HG03469 (cell line): ENCODE measurements at regions not wholly inside any gene's neighbourhood (a gene's known extent, or its start where the extent isn't known, plus 50 kb on each side); places are given as distances from the start of the nearest gene placed in this dataset.
"Not testable (repeated sequence)": the region's sequence is repeated elsewhere in the genome, so short reads cannot be mapped to it uniquely, and the experiment has no call there.

Source experiments
- ATAC-seq: cut with Tn5 transposase; IDR thresholded peaks from one replicate; pipeline ENCODE4 v1.9.1; 2021; ENCODE audit warnings: mild to moderate bottlenecking, moderate library complexity, moderate number of reproducible peaks; ENCODE audit not compliant: unreplicated experiment

DNA sequence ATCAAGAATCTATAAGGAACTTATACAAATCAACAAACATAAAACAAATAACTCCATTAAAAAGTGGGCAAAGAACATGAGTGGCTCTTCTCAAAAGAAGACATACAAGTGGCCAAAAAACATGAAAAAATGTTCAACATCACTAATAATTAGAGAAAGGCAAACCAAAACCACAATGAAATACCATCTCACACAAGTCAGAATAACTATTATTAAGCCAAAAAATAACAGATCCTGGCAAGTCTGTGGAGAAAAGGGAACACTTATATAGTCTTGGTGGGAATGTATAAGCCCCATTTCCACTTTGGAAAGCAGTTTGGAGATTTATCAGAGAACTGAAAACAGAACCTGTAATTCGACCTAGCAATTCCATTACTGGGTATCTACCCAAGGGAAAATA lies 921.0 kb downstream of the KCNA4 start:
- no peak for ATAC-seq

DNA sequence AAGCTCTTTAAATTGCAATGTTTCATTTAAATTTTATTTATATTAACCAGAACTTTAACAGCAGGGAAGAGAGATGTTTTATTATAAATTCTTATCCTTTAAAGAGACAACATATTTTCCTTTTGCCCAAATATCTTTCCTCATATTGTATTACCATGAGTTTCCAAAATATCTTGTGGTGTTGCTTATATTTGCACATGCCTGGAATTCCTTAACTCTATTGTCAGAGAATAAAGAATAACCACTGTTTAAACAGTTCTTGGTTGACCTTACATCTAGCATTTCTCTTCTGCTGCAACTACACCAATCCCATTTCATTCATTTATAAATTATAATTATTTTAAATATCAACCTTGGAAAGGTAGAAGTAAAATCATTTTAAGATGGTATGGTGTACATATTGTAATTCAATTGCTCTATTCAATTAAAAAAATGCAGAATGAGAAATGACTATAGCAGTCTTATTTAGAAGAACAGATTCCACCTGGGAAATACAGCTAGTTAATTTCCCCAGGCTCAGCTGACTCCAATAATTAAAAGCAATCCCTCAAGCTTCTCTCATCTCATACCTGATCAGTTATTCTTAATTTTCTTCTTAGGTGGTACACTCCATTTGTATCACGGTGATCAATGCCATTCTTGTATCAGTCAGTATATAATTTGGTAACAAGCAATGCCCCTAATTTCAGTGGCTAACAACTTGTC lies 923.3 kb downstream of the KCNA4 start:
- ATAC-seq = no peak

- no peak for ATAC-seq
These were observed 929.5 kb downstream of the KCNA4 start for GRCh38 chr11:29087200-29087812.

DNA sequence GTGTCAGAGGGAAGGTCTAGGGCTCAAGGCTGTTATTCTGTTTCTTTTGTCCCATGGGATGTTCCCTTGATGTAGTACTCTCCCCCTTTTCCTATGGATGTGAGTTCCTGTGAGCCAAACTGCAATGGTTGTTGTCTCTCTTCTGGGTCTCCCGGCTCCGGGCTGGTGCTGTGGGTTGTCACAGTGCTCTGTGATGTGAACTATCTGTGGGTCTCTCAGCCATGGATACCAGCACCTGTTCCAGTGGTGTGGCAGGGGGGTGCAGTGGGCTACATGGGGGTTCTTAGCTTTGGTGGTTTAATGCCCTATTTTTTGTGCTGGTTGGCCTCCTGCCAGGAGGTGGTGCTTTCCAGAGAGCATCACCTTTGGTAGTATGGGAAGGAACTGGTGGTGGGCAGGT lies 941.1 kb downstream of the KCNA4 start:
- ATAC-seq = no peak

- ATAC-seq = no peak
These were observed 953.0 kb downstream of the KCNA4 start for GRCh38 chr11:29063630-29064361.

DNA sequence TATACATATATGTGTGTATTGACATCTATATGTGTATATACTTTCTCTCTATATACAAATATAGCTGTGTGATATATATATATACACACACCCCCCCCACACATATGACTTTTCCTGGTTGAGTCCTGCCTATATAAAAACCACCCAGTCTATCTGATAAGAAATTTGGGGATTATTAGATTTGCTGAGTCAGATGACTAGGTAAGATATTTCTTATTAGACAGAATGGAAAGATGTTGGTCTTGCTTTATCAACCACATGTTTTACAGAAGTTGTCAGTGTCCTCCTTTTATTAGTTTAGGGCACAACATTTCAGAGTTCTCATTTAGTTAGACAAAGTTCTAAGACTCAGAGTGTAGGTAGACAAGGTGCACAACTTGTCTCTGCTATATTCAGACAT lies 953.3 kb downstream of the METTL15 start:
- ATAC-seq = no peak

GRCh38 chr11:29056487-29056886 lies 948.3 kb downstream of the METTL15 start:
- ATAC-seq = not testable (repeated sequence)

DNA sequence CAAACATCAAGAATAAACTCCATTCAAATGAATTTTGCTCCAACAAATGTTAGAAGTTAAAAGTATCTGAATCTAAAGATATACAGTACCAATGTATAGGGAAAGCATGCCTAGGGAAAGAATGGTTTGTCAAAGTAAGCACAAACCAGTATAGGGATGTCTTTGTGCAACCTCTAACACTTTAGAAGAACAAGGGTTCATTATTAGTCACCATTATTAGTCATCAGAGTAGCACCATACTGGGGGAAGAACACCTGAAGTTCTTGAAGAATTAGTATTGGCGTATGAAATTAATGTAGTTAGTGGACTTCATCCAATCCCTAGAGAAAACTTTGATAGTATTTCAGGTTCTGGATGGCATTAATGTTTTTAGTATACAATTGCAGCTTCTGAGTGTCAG lies 943.7 kb downstream of the METTL15 start:
- no peak for ATAC-seq

DNA sequence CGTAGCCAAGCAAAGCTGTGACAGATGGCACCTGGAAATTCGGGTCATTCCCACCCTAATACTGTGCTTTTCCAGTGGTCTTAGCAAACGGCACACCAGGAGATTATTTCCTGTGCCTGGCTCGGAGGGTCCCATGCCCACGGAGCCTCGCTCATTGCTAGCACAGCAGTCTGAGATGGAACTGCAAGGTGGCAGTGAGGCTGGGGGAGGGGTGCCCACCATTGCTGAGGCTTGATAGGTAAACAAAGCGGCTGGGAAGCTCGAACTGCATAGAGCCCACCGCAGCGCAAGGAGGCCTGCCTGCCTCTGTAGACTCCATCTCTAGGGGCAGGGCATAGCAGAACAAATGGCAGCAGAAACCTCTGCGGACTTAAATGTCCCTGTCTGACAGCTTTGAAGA lies 942.8 kb downstream of the METTL15 start:
- not testable (repeated sequence) for ATAC-seq

GRCh38 chr11:29040489-29040888 lies 932.3 kb downstream of the METTL15 start:
- ATAC-seq = no peak

- ATAC-seq = no peak
These were observed 924.4 kb downstream of the METTL15 start for GRCh38 chr11:29032384-29033149.

- no peak for ATAC-seq
These were observed 921.3 kb downstream of the METTL15 start for GRCh38 chr11:29029452-29029851.

DNA sequence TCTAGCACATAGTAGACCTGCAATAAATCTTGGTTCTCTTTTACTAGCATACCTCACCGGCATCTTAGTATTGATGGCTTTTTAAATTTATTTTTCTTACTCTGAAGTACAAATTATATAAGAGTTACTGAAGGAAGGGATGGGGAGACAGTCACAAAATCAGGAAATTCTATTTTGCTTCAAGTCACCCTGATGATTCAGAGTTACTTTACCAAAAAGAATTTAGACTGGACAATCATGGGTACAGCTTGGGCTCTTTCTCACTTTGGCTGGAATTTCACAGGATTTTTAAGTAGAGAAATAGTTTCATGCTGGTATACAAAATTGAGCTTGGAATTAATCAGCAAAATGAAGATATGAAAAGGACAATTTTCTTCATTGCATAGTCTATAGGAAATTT lies 919.2 kb downstream of the METTL15 start:
- no peak for ATAC-seq

GRCh38 chr11:29026286-29026685 lies 918.1 kb downstream of the METTL15 start:
- ATAC-seq = no peak

- ATAC-seq = no peak
These were observed 916.8 kb downstream of the METTL15 start for GRCh38 chr11:29025001-29025400.

DNA sequence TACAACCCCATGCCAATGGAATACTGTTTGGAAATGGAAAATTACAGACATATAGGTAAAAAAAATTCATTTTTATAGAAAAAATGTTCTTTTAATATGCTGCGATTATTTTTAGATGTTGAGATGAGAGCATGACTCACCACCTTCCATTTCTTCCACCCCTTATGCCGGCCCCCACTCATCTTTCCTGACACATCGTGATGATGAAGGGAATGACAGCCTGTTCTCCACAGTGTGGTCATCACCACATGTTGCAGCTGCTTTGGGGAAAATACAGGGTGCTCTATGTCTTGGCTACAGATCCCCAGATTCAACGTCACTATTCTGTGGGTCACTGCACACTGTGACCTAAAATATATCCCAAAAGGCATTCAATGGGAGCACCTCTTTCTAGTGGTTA lies 916.2 kb downstream of the METTL15 start:
- no peak for ATAC-seq

DNA sequence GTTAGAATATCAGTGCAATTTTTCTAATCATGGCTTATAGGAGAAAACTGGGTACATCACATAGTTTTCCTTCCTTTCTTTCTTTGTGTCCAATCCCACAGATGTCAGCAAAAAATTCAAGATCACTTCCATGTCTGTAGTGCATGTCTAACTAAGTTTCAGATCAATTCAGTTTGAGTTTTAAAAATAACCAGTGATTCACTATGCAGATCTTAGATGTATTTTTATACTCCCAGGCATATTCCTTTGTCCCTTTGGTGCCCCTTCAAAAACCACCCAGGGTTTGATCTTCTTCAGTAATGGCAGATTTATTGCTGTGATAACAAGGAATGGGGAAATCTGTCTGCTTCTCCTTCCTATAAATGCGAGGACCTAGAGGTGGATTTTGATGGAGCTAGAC lies 915.6 kb downstream of the METTL15 start:
- no peak for ATAC-seq

- no peak for ATAC-seq
These were observed 914.5 kb downstream of the METTL15 start for GRCh38 chr11:29022676-29023075.

DNA sequence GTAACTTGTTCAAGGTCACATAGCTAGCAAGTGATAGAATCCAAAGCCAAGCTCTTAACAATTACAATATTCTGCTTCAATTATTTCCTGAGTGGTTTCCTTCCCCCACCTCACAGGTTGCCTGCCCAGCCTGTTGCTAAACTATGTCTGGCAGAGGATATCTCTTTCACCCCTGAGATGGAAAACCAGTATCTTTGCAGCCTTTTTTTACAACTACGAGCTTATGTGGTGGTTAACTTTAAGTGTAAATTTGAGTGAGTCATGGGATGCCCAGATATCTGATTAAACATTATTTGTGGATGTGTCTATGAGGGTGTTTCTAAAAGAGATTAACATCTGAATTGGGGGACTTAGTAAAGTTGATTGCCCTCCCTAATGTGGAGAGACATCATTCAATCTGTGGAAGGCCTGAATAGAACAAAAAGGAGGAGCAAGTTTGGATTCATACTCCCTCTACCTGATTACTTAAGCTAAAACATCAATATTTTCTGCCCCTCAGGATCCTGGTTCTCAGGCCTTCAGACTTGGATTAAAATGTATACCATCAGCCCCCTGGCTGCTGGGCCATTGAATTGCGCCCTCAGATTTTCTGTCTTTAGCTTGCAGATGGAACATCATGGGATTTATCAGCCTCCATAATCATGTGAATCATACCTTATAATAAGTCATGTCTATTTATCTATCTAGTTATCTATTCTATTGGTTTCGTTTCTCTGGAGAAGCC lies 911.9 kb downstream of the METTL15 start:
- ATAC-seq = no peak

DNA sequence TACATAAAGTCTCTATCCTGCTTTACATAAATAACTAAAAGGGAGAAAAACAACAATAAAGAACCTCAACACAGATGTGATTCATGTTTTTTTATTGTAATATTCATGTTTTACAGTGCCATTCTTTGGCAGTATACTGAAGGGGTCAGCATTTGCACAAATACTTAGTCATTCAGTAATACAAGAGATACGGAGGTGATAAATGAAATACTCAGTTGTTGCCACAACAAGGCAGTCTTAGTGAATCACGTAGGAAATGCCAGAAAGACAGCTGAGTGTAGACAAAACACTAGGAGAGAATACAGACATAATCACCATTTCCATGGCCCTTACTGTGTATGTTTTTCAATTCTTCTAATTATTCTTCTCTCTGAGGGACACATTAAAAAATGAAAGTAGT lies 910.4 kb downstream of the METTL15 start:
- no peak for ATAC-seq

- ATAC-seq = no peak
These were observed 909.8 kb downstream of the METTL15 start for GRCh38 chr11:29017941-29018340.
